ENCODE measurements at regions not wholly inside any gene's neighbourhood (a gene's known extent, or its start where the extent isn't known, plus 50 kb on each side); places are given as distances from the start of the nearest gene placed in this dataset.

GRCh38 chr11:115712296-115712695, 208.1 kb upstream of the CADM1 start:
- Histone ChIP-seq H3K36me3 (ENCODE audit: control insufficient read depth in 2 of 2, extremely low read depth in 1 of 2, insufficient read depth in 1 of 2, low read length in 1 of 2) (no peaks in the 10 kb centered on the region), H3K4me1 (ENCODE audit: control insufficient read depth in 1 of 2, extremely low read depth in 1 of 2, insufficient read depth in 2 of 2, low read length in 2 of 2) (no peaks in the 10 kb centered on the region), H3K27ac (ENCODE audit: low read length) (no peak overlapping the region), H3K27me3 (replicated peaks in 1 of 2; ENCODE audit: control insufficient read depth in 2 of 2, extremely low read depth in 1 of 2, insufficient read depth in 2 of 2, low read length in 1 of 2) (no peaks in the 10 kb centered on the region), H3K4me3 (ENCODE audit: control insufficient read depth in 1 of 2, extremely low read depth in 1 of 2, low read length in 1 of 2) (no peak overlapping the region), H3K9me3 (no peaks in the 10 kb centered on the region)
- CTCF ChIA-PET = interaction anchor here in 1 of 2 donors (0.7 kb wide), 1 partner anchor 323 kb away, joined by 4 read pairs; no protein-coding TSS in a partner anchor
- DNase-seq = no peak
- H3K4me1 Mint-ChIP-seq = no peaks in the 10 kb centered on the region
- H3K4me3 Mint-ChIP-seq = no peak overlapping the region
- H3K36me3 Mint-ChIP-seq = no peaks in the 10 kb centered on the region
- H3K9me3 Mint-ChIP-seq = peaks cover 0 to 5% (median 0%) of the 10 kb centered on the region in 3 donors
- no peak for ATAC-seq (replicated peaks in 1 of 4)
- POLR2A ChIA-PET = no interaction called here
- H3K27ac Mint-ChIP-seq = no peak overlapping the region
- H3K27me3 Mint-ChIP-seq = peaks cover 0 to 4% of the 10 kb centered on the region in 2 donors

DNA sequence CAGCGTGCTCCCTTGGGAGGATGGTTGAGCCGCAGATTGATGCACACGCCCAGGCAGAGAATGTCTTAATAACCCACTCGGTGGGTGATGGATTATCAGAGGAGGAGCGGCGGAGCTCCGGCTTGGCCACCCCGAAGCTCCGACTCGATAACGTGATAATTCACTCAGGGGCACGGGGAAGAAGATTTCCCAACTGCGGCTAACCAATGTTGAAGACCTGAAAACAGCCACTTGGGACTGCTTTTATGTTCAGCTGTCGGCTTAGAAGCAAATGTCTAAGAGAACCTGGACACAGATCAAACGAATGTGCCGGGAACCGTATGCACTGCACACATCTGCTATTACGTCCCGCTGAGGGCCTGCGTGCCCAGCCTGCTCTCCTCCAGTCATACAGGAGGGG, 206.8 kb upstream of the CADM1 start:
- no peaks in the 10 kb centered on the region for H3K4me1 ChIP-seq (ENCODE audit: control insufficient read depth in 1 of 2, extremely low read depth in 1 of 2, insufficient read depth in 2 of 2, low read length in 2 of 2)
- DNase-seq (no peak), ATAC-seq (replicated peaks in 1 of 4) (no peak)
- Mint-ChIP-seq H3K27ac (no peak overlapping the region), H3K36me3 (no peaks in the 10 kb centered on the region), H3K9me3 (peaks cover 0 to 5% (median 0%) of the 10 kb centered on the region in 3 donors), H3K4me1 (no peaks in the 10 kb centered on the region), H3K27me3 (peaks cover 0 to 4% of the 10 kb centered on the region in 2 donors), H3K4me3 (no peak overlapping the region)
- H3K9me3 ChIP-seq = no peaks in the 10 kb centered on the region
- ChIA-PET CTCF (no interaction called here), POLR2A (no interaction called here)
- H3K36me3 ChIP-seq (ENCODE audit: control insufficient read depth in 2 of 2, extremely low read depth in 1 of 2, insufficient read depth in 1 of 2, low read length in 1 of 2) = no peaks in the 10 kb centered on the region
- no peak overlapping the region for H3K27ac ChIP-seq (ENCODE audit: low read length)
- WGBS (ENCODE audit: insufficient coverage) = 92% methylated on average over 20 of the region's 20 CpGs
- no peak overlapping the region for H3K4me3 ChIP-seq (ENCODE audit: control insufficient read depth in 1 of 2, extremely low read depth in 1 of 2, low read length in 1 of 2)
- no peaks in the 10 kb centered on the region for H3K27me3 ChIP-seq (replicated peaks in 1 of 2; ENCODE audit: control insufficient read depth in 2 of 2, extremely low read depth in 1 of 2, insufficient read depth in 2 of 2, low read length in 1 of 2)

DNA sequence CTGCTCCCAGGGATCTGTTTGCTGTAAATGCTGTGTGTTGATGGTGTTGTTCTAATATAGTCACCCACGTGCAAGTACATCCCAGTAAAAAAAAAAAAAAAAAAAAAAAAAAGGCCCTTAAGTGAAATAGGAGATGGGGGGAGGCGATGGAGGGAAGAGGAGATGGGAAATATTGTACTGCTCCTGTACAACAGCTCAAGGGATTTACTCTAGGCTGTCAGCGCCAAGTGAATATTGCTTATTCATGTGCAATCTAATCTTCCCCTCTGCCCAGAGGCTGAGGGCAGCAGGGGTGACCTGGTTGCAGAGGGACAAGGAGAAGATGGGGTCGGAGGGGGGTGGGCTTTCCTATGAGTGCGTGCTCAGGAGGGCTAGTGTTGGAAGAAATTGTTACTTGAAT, 206.2 kb upstream of the CADM1 start:
- H3K27ac ChIP-seq (ENCODE audit: low read length) = no peak overlapping the region
- no peak overlapping the region for H3K4me3 ChIP-seq (ENCODE audit: control insufficient read depth in 1 of 2, extremely low read depth in 1 of 2, low read length in 1 of 2)
- H3K27me3 Mint-ChIP-seq = peaks cover 0 to 4% of the 10 kb centered on the region in 2 donors
- H3K27ac Mint-ChIP-seq = no peak overlapping the region
- peaks cover 0 to 5% (median 0%) of the 10 kb centered on the region in 3 donors for H3K9me3 Mint-ChIP-seq
- no peaks in the 10 kb centered on the region for H3K36me3 Mint-ChIP-seq
- POLR2A ChIA-PET = no interaction called here
- H3K4me3 Mint-ChIP-seq = no peak overlapping the region
- no peaks in the 10 kb centered on the region for H3K9me3 ChIP-seq
- H3K4me1 Mint-ChIP-seq = no peaks in the 10 kb centered on the region
- no peaks in the 10 kb centered on the region for H3K27me3 ChIP-seq (replicated peaks in 1 of 2; ENCODE audit: control insufficient read depth in 2 of 2, extremely low read depth in 1 of 2, insufficient read depth in 2 of 2, low read length in 1 of 2)
- H3K36me3 ChIP-seq (ENCODE audit: control insufficient read depth in 2 of 2, extremely low read depth in 1 of 2, insufficient read depth in 1 of 2, low read length in 1 of 2) = no peaks in the 10 kb centered on the region
- H3K4me1 ChIP-seq (ENCODE audit: control insufficient read depth in 1 of 2, extremely low read depth in 1 of 2, insufficient read depth in 2 of 2, low read length in 2 of 2) = no peaks in the 10 kb centered on the region
- no peak for ATAC-seq (replicated peaks in 1 of 4)
- no peak for DNase-seq
- WGBS (ENCODE audit: insufficient coverage) = 83% methylated on average over 1 of the region's 5 CpGs
- CTCF ChIA-PET = no interaction called here

DNA sequence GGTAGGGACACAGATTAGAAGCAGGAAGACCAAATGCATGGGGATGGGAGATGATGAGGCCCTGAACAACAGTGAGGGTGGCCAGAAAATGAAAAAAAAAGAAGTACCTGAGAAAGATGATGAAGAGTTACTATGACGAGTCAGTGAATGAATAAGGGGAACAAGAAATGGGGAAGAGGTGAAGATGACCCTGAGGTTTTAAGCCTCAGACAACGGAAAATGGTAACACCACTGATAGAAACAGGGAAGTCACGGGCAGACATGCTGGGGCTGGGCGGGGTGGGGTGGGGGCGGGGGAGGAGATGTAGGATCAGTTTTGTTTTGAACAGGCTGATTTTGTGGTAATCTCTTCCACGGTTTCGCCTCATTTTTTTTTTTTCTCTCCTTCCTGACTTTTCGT, 205.1 kb upstream of the CADM1 start:
- DNase-seq (no peak), ATAC-seq (replicated peaks in 1 of 4) (no peak)
- Histone ChIP-seq H3K36me3 (ENCODE audit: control insufficient read depth in 2 of 2, extremely low read depth in 1 of 2, insufficient read depth in 1 of 2, low read length in 1 of 2) (no peaks in the 10 kb centered on the region), H3K4me1 (ENCODE audit: control insufficient read depth in 1 of 2, extremely low read depth in 1 of 2, insufficient read depth in 2 of 2, low read length in 2 of 2) (no peaks in the 10 kb centered on the region), H3K27ac (ENCODE audit: low read length) (no peak overlapping the region), H3K4me3 (ENCODE audit: control insufficient read depth in 1 of 2, extremely low read depth in 1 of 2, low read length in 1 of 2) (no peak overlapping the region), H3K9me3 (no peaks in the 10 kb centered on the region), H3K27me3 (replicated peaks in 1 of 2; ENCODE audit: control insufficient read depth in 2 of 2, extremely low read depth in 1 of 2, insufficient read depth in 2 of 2, low read length in 1 of 2) (no peaks in the 10 kb centered on the region)
- ChIA-PET CTCF (no interaction called here), POLR2A (no interaction called here)
- Mint-ChIP-seq H3K4me3 (no peak overlapping the region), H3K9me3 (peaks cover 0 to 9% (median 3%) of the 10 kb centered on the region in 3 donors), H3K4me1 (no peaks in the 10 kb centered on the region), H3K36me3 (no peaks in the 10 kb centered on the region), H3K27me3 (peaks cover 0 to 4% of the 10 kb centered on the region in 2 donors), H3K27ac (no peak overlapping the region)
- 7% methylated on average over 3 of the region's 8 CpGs for WGBS (ENCODE audit: insufficient coverage)

DNA sequence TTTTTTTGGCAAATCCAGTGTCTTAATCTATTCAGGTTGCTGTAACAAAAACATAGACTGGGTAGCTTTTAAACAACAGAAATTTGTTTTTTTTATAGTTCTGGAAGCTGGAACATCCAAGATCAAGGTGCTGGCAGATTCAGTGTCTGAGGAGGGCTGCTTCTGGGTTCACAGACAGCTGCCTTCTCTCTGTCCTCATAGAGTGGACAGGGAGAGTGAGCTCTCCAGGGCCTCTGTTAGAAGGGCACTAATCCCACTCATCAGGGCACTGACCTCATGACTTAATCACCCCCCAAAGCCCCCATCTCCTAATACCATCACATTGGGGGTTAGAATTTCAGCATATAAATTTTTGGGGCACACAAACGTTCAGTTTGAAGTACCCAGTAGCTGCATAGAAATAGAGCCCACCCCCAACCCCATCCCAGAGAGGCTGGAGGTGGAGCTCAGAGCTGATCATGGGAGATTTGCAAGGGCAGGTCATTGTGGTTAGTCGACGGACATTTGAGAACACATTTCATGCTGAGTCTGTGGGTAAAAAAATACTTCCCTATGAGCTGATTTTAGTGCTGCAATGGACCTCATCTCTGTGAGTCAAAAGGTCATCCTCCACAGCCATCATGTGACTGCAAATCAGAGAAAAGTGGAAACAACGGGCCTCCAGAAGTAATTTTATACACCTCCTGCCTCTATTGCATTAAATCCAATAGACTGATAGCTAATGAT, 203.1 kb upstream of the CADM1 start:
- no CpG with 5 or more reads among the region's 4 CpGs for WGBS (ENCODE audit: insufficient coverage)
- Mint-ChIP-seq H3K9me3 (peaks cover 0 to 10% (median 3%) of the 10 kb centered on the region in 3 donors), H3K27me3 (peaks cover 0 to 4% of the 10 kb centered on the region in 2 donors), H3K4me1 (no peaks in the 10 kb centered on the region), H3K36me3 (no peaks in the 10 kb centered on the region), H3K4me3 (no peak overlapping the region), H3K27ac (no peak overlapping the region)
- ChIA-PET POLR2A (no interaction called here), CTCF (no interaction called here)
- Histone ChIP-seq H3K36me3 (ENCODE audit: control insufficient read depth in 2 of 2, extremely low read depth in 1 of 2, insufficient read depth in 1 of 2, low read length in 1 of 2) (no peaks in the 10 kb centered on the region), H3K4me1 (ENCODE audit: control insufficient read depth in 1 of 2, extremely low read depth in 1 of 2, insufficient read depth in 2 of 2, low read length in 2 of 2) (no peaks in the 10 kb centered on the region), H3K4me3 (ENCODE audit: control insufficient read depth in 1 of 2, extremely low read depth in 1 of 2, low read length in 1 of 2) (no peak overlapping the region), H3K27ac (ENCODE audit: low read length) (no peak overlapping the region), H3K9me3 (no peaks in the 10 kb centered on the region), H3K27me3 (replicated peaks in 1 of 2; ENCODE audit: control insufficient read depth in 2 of 2, extremely low read depth in 1 of 2, insufficient read depth in 2 of 2, low read length in 1 of 2) (no peaks in the 10 kb centered on the region)
- DNase-seq = peak in 1 of 35 experiments; percentile 11
- no peak for ATAC-seq (replicated peaks in 1 of 4)

- no peaks in the 10 kb centered on the region for H3K36me3 ChIP-seq (ENCODE audit: control insufficient read depth in 2 of 2, extremely low read depth in 1 of 2, insufficient read depth in 1 of 2, low read length in 1 of 2)
- H3K9me3 ChIP-seq = no peaks in the 10 kb centered on the region
- no peak overlapping the region for H3K27ac ChIP-seq (ENCODE audit: low read length)
- ChIA-PET POLR2A (no interaction called here), CTCF (no interaction called here)
- DNase-seq = no peak
- H3K9me3 Mint-ChIP-seq = peaks cover 0 to 12% (median 3%) of the 10 kb centered on the region in 3 donors
- no peaks in the 10 kb centered on the region for H3K4me1 Mint-ChIP-seq
- peaks cover 0 to 4% of the 10 kb centered on the region in 2 donors for H3K27me3 Mint-ChIP-seq
- no peak overlapping the region for H3K4me3 Mint-ChIP-seq
- H3K27me3 ChIP-seq (replicated peaks in 1 of 2; ENCODE audit: control insufficient read depth in 2 of 2, extremely low read depth in 1 of 2, insufficient read depth in 2 of 2, low read length in 1 of 2) = no peaks in the 10 kb centered on the region
- H3K4me3 ChIP-seq (ENCODE audit: control insufficient read depth in 1 of 2, extremely low read depth in 1 of 2, low read length in 1 of 2) = no peak overlapping the region
- H3K36me3 Mint-ChIP-seq = no peaks in the 10 kb centered on the region
- H3K27ac Mint-ChIP-seq = no peak overlapping the region
- no peaks in the 10 kb centered on the region for H3K4me1 ChIP-seq (ENCODE audit: control insufficient read depth in 1 of 2, extremely low read depth in 1 of 2, insufficient read depth in 2 of 2, low read length in 2 of 2)
- no peak for ATAC-seq (replicated peaks in 1 of 4)
- no CpG with 5 or more reads among the region's 1 CpG for WGBS (ENCODE audit: insufficient coverage)
Measured at GRCh38 chr11:115706626-115707135, 202.5 kb upstream of the CADM1 start.
